ENCODE measurements at regions not wholly inside any gene's neighbourhood (a gene's known extent, or its start where the extent isn't known, plus 50 kb on each side); places are given as distances from the start of the nearest gene placed in this dataset.

DNA sequence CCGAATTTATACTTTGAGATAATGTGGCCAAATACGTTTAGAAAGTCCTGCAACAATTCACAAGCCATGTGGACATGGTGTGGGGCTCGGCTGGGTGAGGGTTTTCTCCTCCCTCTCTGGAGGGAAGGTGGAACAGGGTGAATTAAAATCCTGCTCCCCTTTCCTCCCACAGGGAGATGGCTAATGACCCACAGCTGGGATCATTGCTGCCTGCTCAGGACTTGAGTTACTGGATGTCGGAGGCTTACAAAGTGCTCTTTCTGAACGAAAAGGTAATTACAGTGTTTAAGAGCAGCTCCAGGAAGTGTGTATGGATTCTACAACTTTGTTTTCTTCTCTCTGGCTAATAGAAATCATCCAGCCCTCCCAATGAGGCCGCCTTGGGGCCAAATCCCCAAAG is 97.9 kb upstream of the ALKAL2 start:
- Histone ChIP-seq H3K4me3 (replicated peaks in 1 of 3; ENCODE audit: insufficient read depth in 1 of 3, low read depth in 1 of 3, low read length in 3 of 3) (no peak overlapping the region), H4K20me1 (replicated peaks; ENCODE audit: control insufficient read depth, extremely low read depth, insufficient read depth, low read length) (no peaks in the 10 kb centered on the region), H3K4me1 (ENCODE audit: control insufficient read depth, extremely low read depth, insufficient read depth, low read length) (no peaks in the 10 kb centered on the region), H3K27ac (ENCODE audit: insufficient read depth, low read depth, low read length) (no peak overlapping the region), H3K27me3 (ENCODE audit: control insufficient read depth in 2 of 2, insufficient read depth in 2 of 2, low read length in 2 of 2) (no peaks in the 10 kb centered on the region), H3K36me3 (ENCODE audit: control insufficient read depth in 2 of 2, extremely low read depth in 1 of 2, insufficient read depth in 2 of 2, low read length in 2 of 2) (no peaks in the 10 kb centered on the region), H2AFZ (ENCODE audit: low read depth, low read length) (no peak overlapping the region), H3K9me1 (replicated peaks; ENCODE audit: control insufficient read depth, extremely low read depth, insufficient read depth, low read length) (no peaks in the 10 kb centered on the region), H3K4me2 (ENCODE audit: insufficient read depth, low read length) (no peak overlapping the region), H3K79me2 (ENCODE audit: control insufficient read depth, insufficient read depth, low read length) (no peaks in the 10 kb centered on the region), H3K9me3 (replicated peaks; ENCODE audit: control insufficient read depth, insufficient read depth, low read length) (peaks cover 15% of the 10 kb centered on the region), H3K9ac (replicated peaks; ENCODE audit: extremely low read depth, insufficient read depth, low read length) (no peak overlapping the region)
- ChIA-PET POLR2A (no interaction called here), CTCF (no interaction called here)
- no peak for TF ChIP-seq POLR2AphosphoS5 (IDR thresholded peaks at IDR 0.05; ENCODE audit: insufficient read depth, low read depth, low read length)
- no peak for TF ChIP-seq EZH2 (IDR thresholded peaks at IDR 0.05; ENCODE audit: borderline replicate concordance, low read depth, low read length, severe bottlenecking)
- TF ChIP-seq, protein P1, sequence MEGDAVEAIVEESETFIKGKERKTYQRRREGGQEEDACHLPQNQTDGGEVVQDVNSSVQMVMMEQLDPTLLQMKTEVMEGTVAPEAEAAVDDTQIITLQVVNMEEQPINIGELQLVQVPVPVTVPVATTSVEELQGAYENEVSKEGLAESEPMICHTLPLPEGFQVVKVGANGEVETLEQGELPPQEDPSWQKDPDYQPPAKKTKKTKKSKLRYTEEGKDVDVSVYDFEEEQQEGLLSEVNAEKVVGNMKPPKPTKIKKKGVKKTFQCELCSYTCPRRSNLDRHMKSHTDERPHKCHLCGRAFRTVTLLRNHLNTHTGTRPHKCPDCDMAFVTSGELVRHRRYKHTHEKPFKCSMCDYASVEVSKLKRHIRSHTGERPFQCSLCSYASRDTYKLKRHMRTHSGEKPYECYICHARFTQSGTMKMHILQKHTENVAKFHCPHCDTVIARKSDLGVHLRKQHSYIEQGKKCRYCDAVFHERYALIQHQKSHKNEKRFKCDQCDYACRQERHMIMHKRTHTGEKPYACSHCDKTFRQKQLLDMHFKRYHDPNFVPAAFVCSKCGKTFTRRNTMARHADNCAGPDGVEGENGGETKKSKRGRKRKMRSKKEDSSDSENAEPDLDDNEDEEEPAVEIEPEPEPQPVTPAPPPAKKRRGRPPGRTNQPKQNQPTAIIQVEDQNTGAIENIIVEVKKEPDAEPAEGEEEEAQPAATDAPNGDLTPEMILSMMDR (IDR thresholded peaks at IDR 0.05; ENCODE audit: extremely low read depth in 1 of 2, insufficient read depth in 1 of 2, low read depth in 1 of 2, low read length in 2 of 2): no peak
- TF ChIP-seq FOS (IDR thresholded peaks at IDR 0.05; ENCODE audit: borderline replicate concordance, insufficient read depth, low read length): no peak
- TF ChIP-seq, protein P2, sequence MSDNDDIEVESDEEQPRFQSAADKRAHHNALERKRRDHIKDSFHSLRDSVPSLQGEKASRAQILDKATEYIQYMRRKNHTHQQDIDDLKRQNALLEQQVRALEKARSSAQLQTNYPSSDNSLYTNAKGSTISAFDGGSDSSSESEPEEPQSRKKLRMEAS (IDR thresholded peaks at IDR 0.05; ENCODE audit: insufficient read depth, insufficient read length): no peak
- TF ChIP-seq MYC (IDR thresholded peaks at IDR 0.05; ENCODE audit: low read depth, low read length): no peak
- BruUV-seq (replicated peaks): no TSS peak
- intact Hi-C loops (cut with micrococcal nuclease): no loop called here
- FAIRE-seq (no peak), DNase-seq (ENCODE audit: low read depth, low spot score) (no peak)
- dilution Hi-C loops (cut with MboI; ENCODE audit: extremely low pct_ligation_motif_present, low sequenced_read_pairs): no loop called here

DNA sequence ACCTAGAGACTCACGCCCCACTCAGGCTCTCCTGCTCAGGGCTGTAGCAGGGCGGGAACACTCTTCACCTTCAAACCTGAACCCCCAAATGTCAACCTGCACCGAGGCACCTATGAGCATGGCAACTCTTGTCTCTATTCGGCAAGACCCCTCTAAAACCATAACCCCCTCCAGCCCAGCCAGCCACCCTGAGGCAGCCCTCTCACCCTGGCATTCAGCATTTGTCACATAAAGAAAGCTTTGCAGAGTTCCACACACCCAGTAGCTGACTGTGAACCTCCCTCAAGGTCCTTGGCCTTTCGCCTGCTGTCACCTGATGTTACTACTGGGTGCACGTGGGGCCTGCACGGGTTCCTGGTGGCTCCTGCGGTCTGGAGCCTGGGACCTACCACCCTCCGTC is 97.2 kb upstream of the ALKAL2 start:
- no peaks in the 10 kb centered on the region for H3K4me1 ChIP-seq (ENCODE audit: control insufficient read depth, extremely low read depth, insufficient read depth, low read length)
- DNase-seq (ENCODE audit: low read depth, low spot score): no peak
- BruUV-seq (replicated peaks): no TSS peak
- H3K9ac ChIP-seq (replicated peaks; ENCODE audit: extremely low read depth, insufficient read depth, low read length): no peak overlapping the region
- no peaks in the 10 kb centered on the region for H3K79me2 ChIP-seq (ENCODE audit: control insufficient read depth, insufficient read depth, low read length)
- H3K27me3 ChIP-seq (ENCODE audit: control insufficient read depth in 2 of 2, insufficient read depth in 2 of 2, low read length in 2 of 2): no peaks in the 10 kb centered on the region
- H3K36me3 ChIP-seq (ENCODE audit: control insufficient read depth in 2 of 2, extremely low read depth in 1 of 2, insufficient read depth in 2 of 2, low read length in 2 of 2): no peaks in the 10 kb centered on the region
- no peaks in the 10 kb centered on the region for H4K20me1 ChIP-seq (replicated peaks; ENCODE audit: control insufficient read depth, extremely low read depth, insufficient read depth, low read length)
- no peak overlapping the region for H3K4me3 ChIP-seq (replicated peaks in 1 of 3; ENCODE audit: insufficient read depth in 1 of 3, low read depth in 1 of 3, low read length in 3 of 3)
- TF ChIP-seq FOS (IDR thresholded peaks at IDR 0.05; ENCODE audit: borderline replicate concordance, insufficient read depth, low read length): no peak
- intact Hi-C loops (cut with micrococcal nuclease): no loop called here
- peaks cover 11% of the 10 kb centered on the region for H3K9me3 ChIP-seq (replicated peaks; ENCODE audit: control insufficient read depth, insufficient read depth, low read length)
- ChIA-PET CTCF (no interaction called here), POLR2A (no interaction called here)
- FAIRE-seq: no peak
- dilution Hi-C loops (cut with MboI; ENCODE audit: extremely low pct_ligation_motif_present, low sequenced_read_pairs): no loop called here
- no peak overlapping the region for H3K4me2 ChIP-seq (ENCODE audit: insufficient read depth, low read length)
- H3K27ac ChIP-seq (ENCODE audit: insufficient read depth, low read depth, low read length): no peak overlapping the region
- no peak overlapping the region for H2AFZ ChIP-seq (ENCODE audit: low read depth, low read length)
- no peaks in the 10 kb centered on the region for H3K9me1 ChIP-seq (replicated peaks; ENCODE audit: control insufficient read depth, extremely low read depth, insufficient read depth, low read length)

Data from endothelial cell of umbilical vein (primary cell).